ENCODE measurements at regions not wholly inside any gene's neighbourhood (a gene's known extent, or its start where the extent isn't known, plus 50 kb on each side); places are given as distances from the start of the nearest gene placed in this dataset.

- 46 to 56% methylated on average over 1 of the region's 1 CpG for WGBS, 2 donors
- Histone ChIP-seq H3K27me3 (no peaks in the 10 kb centered on the region), H3K4me1 (no peaks in the 10 kb centered on the region), H3K9me3 (no peaks in the 10 kb centered on the region), H3K4me3 (no peak overlapping the region), H3K27ac (no peak overlapping the region), H3K36me3 (no peaks in the 10 kb centered on the region)
- ATAC-seq (no peak), DNase-seq (no peak)
- no peak for TF ChIP-seq CTCF (IDR thresholded peaks at IDR 0.05)
- intact Hi-C loops (cut with DNase I), result no loop called here
Observed at GRCh38 chr1:72885017-72885416, 602.7 kb upstream of the NEGR1 start.

- peaks cover 0 to 11% (median 0%) of the 10 kb centered on the region in 11 donors for H3K9me3 ChIP-seq
- intact Hi-C loops (cut with DNase I), result no loop called here
- no peak overlapping the region for H3K4me3 ChIP-seq
- no peak for DNase-seq
- no peak for TF ChIP-seq CTCF (IDR thresholded peaks at IDR 0.05)
- H3K27me3 ChIP-seq, result no peaks in the 10 kb centered on the region
- no peak overlapping the region for H3K27ac ChIP-seq
- ATAC-seq, result no peak
- H3K36me3 ChIP-seq, result no peaks in the 10 kb centered on the region
- H3K4me1 ChIP-seq, result no peaks in the 10 kb centered on the region
Observed at GRCh38 chr1:72869873-72870272, 587.5 kb upstream of the NEGR1 start.

DNA sequence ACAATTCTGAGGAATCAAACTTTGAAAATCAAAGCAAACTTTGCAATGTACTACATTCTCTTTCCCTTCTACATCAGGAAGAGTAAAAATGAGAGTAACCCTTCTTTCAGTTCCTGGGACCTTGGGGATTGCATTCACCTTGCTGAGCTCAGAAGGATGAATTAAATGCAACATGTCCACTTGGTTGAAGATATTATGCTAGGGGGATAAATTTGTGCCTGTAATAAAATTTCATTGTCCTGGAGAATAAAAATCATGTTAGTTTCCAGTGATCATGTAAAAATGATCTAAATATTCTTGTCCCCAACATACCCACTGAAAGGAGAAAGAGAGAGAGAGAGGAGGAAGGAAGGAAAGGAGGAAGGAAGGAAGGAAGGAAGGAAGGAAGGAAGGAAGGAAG, 587.1 kb upstream of the NEGR1 start:
- Histone ChIP-seq H3K36me3 (no peaks in the 10 kb centered on the region), H3K27me3 (no peaks in the 10 kb centered on the region), H3K4me1 (no peaks in the 10 kb centered on the region), H3K4me3 (no peak overlapping the region), H3K9me3 (peaks cover 0 to 11% (median 0%) of the 10 kb centered on the region in 11 donors), H3K27ac (no peak overlapping the region)
- no peak for DNase-seq
- no peak for ATAC-seq
- intact Hi-C loops (cut with DNase I), result no loop called here
- TF ChIP-seq CTCF (IDR thresholded peaks at IDR 0.05), result no peak

DNA sequence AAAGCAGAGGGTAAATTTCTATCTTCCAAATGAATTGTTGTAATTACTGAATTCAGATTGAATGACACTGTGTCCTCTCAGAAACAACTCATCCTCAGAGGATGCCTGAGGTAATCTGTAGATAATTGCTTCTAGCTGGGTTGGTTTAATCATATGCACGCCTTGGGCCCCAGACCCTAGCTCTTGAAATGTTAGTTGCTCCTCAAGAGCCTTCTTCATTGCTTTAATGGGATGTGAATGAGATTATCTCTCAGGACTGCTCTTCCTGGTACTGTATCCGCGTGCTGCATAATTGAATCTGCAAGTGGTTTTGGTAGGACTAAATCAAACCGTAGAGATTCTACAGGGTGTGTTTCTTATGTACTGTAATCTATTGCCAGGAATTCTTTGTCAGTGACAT, 569.3 kb upstream of the NEGR1 start:
- 43 to 57% methylated on average over 4 of the region's 4 CpGs for WGBS, 2 donors
- intact Hi-C loops (cut with DNase I), result no loop called here

More for the DNA sequence above, 569.3 kb upstream of the NEGR1 start:
- no peaks in the 10 kb centered on the region for H3K9me3 ChIP-seq
- H3K4me1 ChIP-seq, result no peaks in the 10 kb centered on the region
- no peaks in the 10 kb centered on the region for H3K27me3 ChIP-seq
- no peak overlapping the region for H3K27ac ChIP-seq
- DNase-seq, result no peak
- H3K4me3 ChIP-seq, result no peak overlapping the region
- no peaks in the 10 kb centered on the region for H3K36me3 ChIP-seq
- no peak for ATAC-seq
- no peak for TF ChIP-seq CTCF (IDR thresholded peaks at IDR 0.05)
